Stimulated activated CD4-positive, alpha-beta T cell treated with anti-CD3 and anti-CD28 coated beads, Interleukin-15, amount 100 ng/mL, for 24 hours (primary cell): ENCODE measurements at regions not wholly inside any gene's neighbourhood (a gene's known extent, or its start where the extent isn't known, plus 50 kb on each side); places are given as distances from the start of the nearest gene placed in this dataset.
"Not testable (repeated sequence)": the region's sequence is repeated elsewhere in the genome, so short reads cannot be mapped to it uniquely, and the experiment has no call there.

Source experiments
- DNase-seq: peaks from one replicate; pipeline ENCODE4 v3.0.0-alpha.2; 2020

- DNase-seq, result no peak
Measured at GRCh38 chr5:42089705-42090104, 164.6 kb downstream of the FBXO4 start.

GRCh38 chr5:42090162-42090561, 165.1 kb downstream of the FBXO4 start:
- no peak for DNase-seq

GRCh38 chr5:42099846-42100245, 174.8 kb downstream of the FBXO4 start:
- DNase-seq, result not testable (repeated sequence)

- DNase-seq, result no peak
Measured at GRCh38 chr5:42108468-42108867, 183.4 kb downstream of the FBXO4 start.

GRCh38 chr5:42109006-42109572, 184.0 kb downstream of the FBXO4 start:
- DNase-seq, result no peak

- not testable (repeated sequence) for DNase-seq
Measured at GRCh38 chr5:42115721-42116120, 190.6 kb downstream of the FBXO4 start.

- no peak for DNase-seq
Measured at GRCh38 chr5:42120070-42120469, 195.0 kb downstream of the FBXO4 start.

GRCh38 chr5:42121401-42121800, 196.3 kb downstream of the FBXO4 start:
- no peak for DNase-seq

- no peak for DNase-seq
Measured at GRCh38 chr5:42131081-42131480, 206.0 kb downstream of the FBXO4 start.

GRCh38 chr5:42143361-42143760, 218.3 kb downstream of the FBXO4 start:
- DNase-seq, result no peak

GRCh38 chr5:42148813-42149212, 223.7 kb downstream of the FBXO4 start:
- no peak for DNase-seq

- DNase-seq, result no peak
Measured at GRCh38 chr5:42157215-42157614, 232.1 kb downstream of the FBXO4 start.

GRCh38 chr5:42163083-42163482, 238.0 kb downstream of the FBXO4 start:
- no peak for DNase-seq

GRCh38 chr5:42168091-42168670, 243.1 kb downstream of the FBXO4 start:
- no peak for DNase-seq

GRCh38 chr5:42176118-42176517, 247.1 kb upstream of the GHR start:
- not testable (repeated sequence) for DNase-seq

GRCh38 chr5:42179843-42180242, 243.4 kb upstream of the GHR start:
- DNase-seq, result not testable (repeated sequence)

GRCh38 chr5:42216904-42217303, 206.3 kb upstream of the GHR start:
- no peak for DNase-seq

- DNase-seq, result no peak
Measured at GRCh38 chr5:42217791-42218190, 205.4 kb upstream of the GHR start.

- no peak for DNase-seq
Measured at GRCh38 chr5:42225009-42225408, 198.2 kb upstream of the GHR start.

- DNase-seq, result no peak
Measured at GRCh38 chr5:42228279-42228678, 195.0 kb upstream of the GHR start.

GRCh38 chr5:42230839-42231238, 192.4 kb upstream of the GHR start:
- no peak for DNase-seq

- DNase-seq, result no peak
Measured at GRCh38 chr5:42235241-42235640, 188.0 kb upstream of the GHR start.

GRCh38 chr5:42235837-42236236, 187.4 kb upstream of the GHR start:
- no peak for DNase-seq

GRCh38 chr5:42241636-42242035, 181.6 kb upstream of the GHR start:
- DNase-seq, result no peak

GRCh38 chr5:42242210-42242609, 181.0 kb upstream of the GHR start:
- no peak for DNase-seq
